RWPE1 (cell line): ENCODE measurements at regions not wholly inside any gene's neighbourhood (a gene's known extent, or its start where the extent isn't known, plus 50 kb on each side); places are given as distances from the start of the nearest gene placed in this dataset.

Source experiments
- CTCF ChIA-PET: fragments of 350-600 bp; sonication (Branson Sonifier 250); formaldehyde crosslinking; extraction: SDS; loops from one replicate; lab custom pipeline; 2021; lab: Yijun Ruan, JAX
- POLR2A ChIA-PET: fragments of 400-600 bp; formaldehyde crosslinking; extraction: SDS; loops from one replicate; lab custom pipeline; 2020; ENCODE audit warnings: antibody characterized with exemption; ENCODE audit not compliant: low non-redundant PET; lab: Yijun Ruan, JAX
- DNase-seq: peaks from one replicate; pipeline ENCODE4 v3.0.0; 2012; ENCODE audit warnings: low spot score
- H3K27ac ChIP-seq: fragments of 450-650 bp; 2 replicates; pipeline ENCODE4 v1.5.1; 2017
- TF ChIP-seq, protein P1 (sequence below): fragments of 450-650 bp; conservative IDR thresholded peaks from 2 replicates; pipeline ENCODE4 v1.5.1; 2017; ENCODE audit warnings: low read depth, mild to moderate bottlenecking

DNA sequence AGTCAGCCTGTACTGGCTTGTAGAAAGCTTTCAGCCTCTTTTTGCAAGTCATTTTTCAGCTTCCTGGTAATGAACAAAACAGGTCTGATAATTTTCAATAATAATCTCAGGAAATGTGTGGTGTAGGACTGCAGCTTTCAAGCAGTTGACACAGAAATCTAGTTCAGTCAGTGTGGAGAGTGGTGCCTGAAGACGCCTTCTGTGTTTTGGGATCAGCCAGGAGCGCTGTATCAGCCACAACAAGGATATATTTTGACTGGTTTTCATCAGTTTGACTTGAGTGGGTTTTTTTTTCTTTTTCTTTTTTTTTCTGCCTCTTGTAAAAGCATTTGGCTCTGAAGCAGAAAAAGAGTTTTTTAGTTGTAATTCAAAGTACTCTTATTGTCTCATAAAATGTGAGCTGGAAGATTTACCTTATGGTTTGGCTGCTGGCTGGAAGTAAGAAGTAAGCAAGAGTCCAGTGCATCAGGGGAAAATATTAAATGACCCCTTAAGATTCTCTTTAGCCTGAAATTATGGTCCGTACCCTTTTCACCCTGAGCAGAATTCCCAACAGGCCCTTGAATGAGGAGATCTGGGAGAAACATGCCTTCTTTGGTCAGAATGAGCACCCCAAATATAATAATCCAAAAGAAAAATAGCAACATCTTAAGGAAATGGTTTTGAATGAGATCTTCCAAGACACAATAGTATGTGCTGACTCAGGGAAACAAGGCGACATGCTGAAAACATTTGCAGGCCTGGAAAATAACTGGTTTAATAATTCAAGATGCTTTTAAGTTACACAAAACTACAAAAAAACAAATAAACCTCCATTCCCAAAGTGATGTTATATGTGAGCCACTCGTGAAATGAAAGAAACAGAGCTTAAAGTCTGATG is 332.7 kb upstream of the ADAMTS9 start:
- no peak overlapping the region for H3K27ac ChIP-seq
- ChIA-PET POLR2A (no interaction called here), CTCF (no interaction called here)
- no peak for DNase-seq
- TF ChIP-seq, protein P1, sequence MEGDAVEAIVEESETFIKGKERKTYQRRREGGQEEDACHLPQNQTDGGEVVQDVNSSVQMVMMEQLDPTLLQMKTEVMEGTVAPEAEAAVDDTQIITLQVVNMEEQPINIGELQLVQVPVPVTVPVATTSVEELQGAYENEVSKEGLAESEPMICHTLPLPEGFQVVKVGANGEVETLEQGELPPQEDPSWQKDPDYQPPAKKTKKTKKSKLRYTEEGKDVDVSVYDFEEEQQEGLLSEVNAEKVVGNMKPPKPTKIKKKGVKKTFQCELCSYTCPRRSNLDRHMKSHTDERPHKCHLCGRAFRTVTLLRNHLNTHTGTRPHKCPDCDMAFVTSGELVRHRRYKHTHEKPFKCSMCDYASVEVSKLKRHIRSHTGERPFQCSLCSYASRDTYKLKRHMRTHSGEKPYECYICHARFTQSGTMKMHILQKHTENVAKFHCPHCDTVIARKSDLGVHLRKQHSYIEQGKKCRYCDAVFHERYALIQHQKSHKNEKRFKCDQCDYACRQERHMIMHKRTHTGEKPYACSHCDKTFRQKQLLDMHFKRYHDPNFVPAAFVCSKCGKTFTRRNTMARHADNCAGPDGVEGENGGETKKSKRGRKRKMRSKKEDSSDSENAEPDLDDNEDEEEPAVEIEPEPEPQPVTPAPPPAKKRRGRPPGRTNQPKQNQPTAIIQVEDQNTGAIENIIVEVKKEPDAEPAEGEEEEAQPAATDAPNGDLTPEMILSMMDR, result no peak

DNA sequence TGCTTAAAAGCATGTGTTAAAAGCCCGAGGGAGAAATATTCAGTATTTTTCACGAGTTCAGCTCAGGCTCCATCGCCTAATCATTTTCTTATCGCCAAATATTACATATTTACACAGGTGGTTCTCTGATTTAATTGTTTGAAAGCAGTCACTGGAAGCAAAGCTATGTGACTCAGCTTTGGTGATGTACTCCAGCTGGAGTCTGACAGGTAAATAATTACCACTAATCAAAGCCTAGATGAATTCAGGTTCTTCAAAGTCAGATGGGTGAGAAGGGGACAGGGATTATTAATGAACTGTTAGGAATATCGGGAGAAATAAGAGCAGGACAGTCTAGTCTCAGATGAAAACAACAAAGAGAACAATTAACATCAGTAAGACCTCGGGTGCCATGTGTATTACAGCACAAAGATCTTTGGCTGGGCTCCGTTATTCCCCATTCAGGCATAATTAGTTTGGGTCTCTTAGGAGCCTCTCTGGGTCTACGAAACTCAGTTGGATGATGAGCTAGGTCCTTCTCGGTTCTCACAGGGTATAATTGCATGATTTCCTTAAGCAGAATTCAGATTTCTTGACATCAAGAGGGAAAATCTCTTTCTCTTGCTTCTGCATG is 331.7 kb upstream of the ADAMTS9 start:
- TF ChIP-seq, protein P1, result no peak
- CTCF ChIA-PET, result no interaction called here
- POLR2A ChIA-PET, result no interaction called here
- no peak for DNase-seq
- no peak overlapping the region for H3K27ac ChIP-seq

DNA sequence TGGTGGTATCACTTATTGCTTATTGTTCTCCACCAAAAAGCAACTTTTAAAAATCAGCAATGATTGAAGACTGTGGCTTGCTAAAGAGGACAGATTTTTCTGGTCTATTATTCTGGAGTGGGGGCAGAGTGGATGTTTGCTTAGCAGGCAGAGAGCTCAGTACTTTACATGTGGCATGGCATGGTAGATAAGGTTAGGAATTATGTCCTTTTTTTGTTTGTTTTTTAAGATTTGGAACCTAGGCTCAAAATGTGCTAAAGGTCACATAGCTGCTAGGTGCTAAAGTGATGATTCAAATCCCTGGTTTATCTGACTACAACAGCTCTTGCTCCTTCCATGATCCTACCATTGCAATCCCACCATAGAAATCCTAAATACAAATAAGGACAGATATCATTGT is 331.0 kb upstream of the ADAMTS9 start:
- POLR2A ChIA-PET, result no interaction called here
- CTCF ChIA-PET, result no interaction called here
- TF ChIP-seq, protein P1, result no peak
- no peak for DNase-seq
- H3K27ac ChIP-seq, result no peak overlapping the region

DNA sequence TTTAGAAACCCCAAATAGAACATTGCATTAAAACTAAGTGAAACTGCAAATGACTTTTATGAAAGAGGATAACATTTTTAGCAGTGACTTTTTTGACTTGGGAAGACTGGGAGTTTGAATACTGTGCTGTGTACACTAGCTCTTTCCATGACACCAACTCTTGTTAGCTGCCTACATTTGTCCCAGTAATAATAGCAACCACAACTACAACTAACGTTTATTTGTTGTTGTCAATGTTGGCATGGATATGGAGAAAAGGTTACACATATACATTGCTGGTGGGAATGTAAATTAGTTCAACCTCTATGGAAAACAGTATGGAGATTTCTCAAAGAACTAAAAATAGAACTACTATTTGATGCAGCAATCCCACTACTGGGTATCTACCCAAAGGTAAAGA is 329.6 kb upstream of the ADAMTS9 start:
- ChIA-PET CTCF (no interaction called here), POLR2A (no interaction called here)
- TF ChIP-seq, protein P1, result no peak
- no peak for DNase-seq
- H3K27ac ChIP-seq, result no peak overlapping the region

DNA sequence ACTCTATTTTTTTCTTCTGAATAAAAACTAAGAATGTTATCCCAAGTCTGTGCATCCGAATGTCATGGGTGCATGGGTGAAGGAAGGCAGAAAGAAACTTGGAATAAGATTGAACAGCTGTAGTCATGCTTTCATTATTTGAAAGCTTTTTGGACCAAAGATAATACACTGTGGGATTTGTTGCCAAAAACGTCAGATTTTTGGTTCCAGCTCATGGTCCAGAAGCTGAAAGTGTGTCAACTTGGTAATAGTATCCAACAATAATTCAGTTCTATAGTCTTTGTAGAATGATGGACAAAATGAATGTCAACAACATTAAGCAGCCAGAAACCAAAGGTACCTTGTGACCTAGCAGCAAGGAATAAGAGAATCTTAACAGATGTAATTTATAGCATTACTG is 327.9 kb upstream of the ADAMTS9 start:
- H3K27ac ChIP-seq, result no peak overlapping the region
- CTCF ChIA-PET, result no interaction called here
- TF ChIP-seq, protein P1, result no peak
- POLR2A ChIA-PET, result no interaction called here
- DNase-seq, result no peak

DNA sequence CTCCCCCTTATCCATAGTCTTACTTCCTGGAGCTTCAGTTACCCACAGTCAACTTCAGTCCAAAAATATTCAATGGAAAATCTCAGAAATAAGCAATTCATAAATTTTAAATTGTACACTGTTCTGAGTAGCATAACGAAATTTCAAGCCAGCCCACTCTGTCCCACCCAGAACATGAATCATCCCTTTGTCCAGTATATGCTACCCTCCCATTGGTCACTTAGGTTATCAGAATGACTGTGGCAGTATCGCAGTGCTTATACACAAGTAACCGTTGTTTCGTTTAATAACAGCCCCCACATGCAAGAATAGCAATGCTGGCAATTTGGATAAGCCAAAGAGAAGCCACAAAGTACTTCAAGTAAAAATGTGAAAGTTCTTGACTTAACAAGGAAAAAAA is 325.3 kb upstream of the ADAMTS9 start:
- DNase-seq, result no peak
- TF ChIP-seq, protein P1, result no peak
- no peak overlapping the region for H3K27ac ChIP-seq
- CTCF ChIA-PET, result no interaction called here
- POLR2A ChIA-PET, result no interaction called here
